ENCODE measurements at regions not wholly inside any gene's neighbourhood (a gene's known extent, or its start where the extent isn't known, plus 50 kb on each side); places are given as distances from the start of the nearest gene placed in this dataset.

GRCh38 chr9:18137815-18138214, 336.1 kb upstream of the ADAMTSL1 start:
- intact Hi-C loops (cut with DNase I; ENCODE audit: low total_unique reads) = no loop called here

GRCh38 chr9:18138656-18139055, 335.3 kb upstream of the ADAMTSL1 start:
- in situ Hi-C loops (cut with MboI; ENCODE audit: low sequenced_read_pairs in 4 of 4) (no loop called here), intact Hi-C loops (cut with DNase I; ENCODE audit: low total_unique reads) (no loop called here)
- H3K4me1 ChIP-seq = no peaks in the 10 kb centered on the region
- no peaks in the 10 kb centered on the region for H3K27me3 ChIP-seq
- no peaks in the 10 kb centered on the region for H3K36me3 ChIP-seq
- H3K9me3 ChIP-seq = no peaks in the 10 kb centered on the region
- no peak for DNase-seq
- H3K4me3 ChIP-seq = no peak overlapping the region
- no peak overlapping the region for H3K27ac ChIP-seq
- no peak for ATAC-seq
- TF ChIP-seq, protein P1, sequence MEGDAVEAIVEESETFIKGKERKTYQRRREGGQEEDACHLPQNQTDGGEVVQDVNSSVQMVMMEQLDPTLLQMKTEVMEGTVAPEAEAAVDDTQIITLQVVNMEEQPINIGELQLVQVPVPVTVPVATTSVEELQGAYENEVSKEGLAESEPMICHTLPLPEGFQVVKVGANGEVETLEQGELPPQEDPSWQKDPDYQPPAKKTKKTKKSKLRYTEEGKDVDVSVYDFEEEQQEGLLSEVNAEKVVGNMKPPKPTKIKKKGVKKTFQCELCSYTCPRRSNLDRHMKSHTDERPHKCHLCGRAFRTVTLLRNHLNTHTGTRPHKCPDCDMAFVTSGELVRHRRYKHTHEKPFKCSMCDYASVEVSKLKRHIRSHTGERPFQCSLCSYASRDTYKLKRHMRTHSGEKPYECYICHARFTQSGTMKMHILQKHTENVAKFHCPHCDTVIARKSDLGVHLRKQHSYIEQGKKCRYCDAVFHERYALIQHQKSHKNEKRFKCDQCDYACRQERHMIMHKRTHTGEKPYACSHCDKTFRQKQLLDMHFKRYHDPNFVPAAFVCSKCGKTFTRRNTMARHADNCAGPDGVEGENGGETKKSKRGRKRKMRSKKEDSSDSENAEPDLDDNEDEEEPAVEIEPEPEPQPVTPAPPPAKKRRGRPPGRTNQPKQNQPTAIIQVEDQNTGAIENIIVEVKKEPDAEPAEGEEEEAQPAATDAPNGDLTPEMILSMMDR (IDR thresholded peaks at IDR 0.05 in 4 of 5, conservative IDR thresholded peaks at IDR 0.05 in 1 of 5) = no peak
- TF ChIP-seq POLR2A (IDR thresholded peaks at IDR 0.05) = no peak

More at GRCh38 chr9:18137815-18138214, 336.1 kb upstream of the ADAMTSL1 start:
- ATAC-seq (no peak), DNase-seq (no peak)
- Histone ChIP-seq H3K27ac (no peak overlapping the region), H3K27me3 (no peaks in the 10 kb centered on the region), H3K4me3 (no peak overlapping the region), H3K36me3 (no peaks in the 10 kb centered on the region), H3K4me1 (no peaks in the 10 kb centered on the region), H3K9me3 (no peaks in the 10 kb centered on the region)
- TF ChIP-seq, protein P1 (IDR thresholded peaks at IDR 0.05 in 4 of 5, conservative IDR thresholded peaks at IDR 0.05 in 1 of 5) = no peak
- no peak for TF ChIP-seq POLR2A (IDR thresholded peaks at IDR 0.05)
- in situ Hi-C loops (cut with MboI; ENCODE audit: low sequenced_read_pairs in 4 of 4) = no loop called here

DNA sequence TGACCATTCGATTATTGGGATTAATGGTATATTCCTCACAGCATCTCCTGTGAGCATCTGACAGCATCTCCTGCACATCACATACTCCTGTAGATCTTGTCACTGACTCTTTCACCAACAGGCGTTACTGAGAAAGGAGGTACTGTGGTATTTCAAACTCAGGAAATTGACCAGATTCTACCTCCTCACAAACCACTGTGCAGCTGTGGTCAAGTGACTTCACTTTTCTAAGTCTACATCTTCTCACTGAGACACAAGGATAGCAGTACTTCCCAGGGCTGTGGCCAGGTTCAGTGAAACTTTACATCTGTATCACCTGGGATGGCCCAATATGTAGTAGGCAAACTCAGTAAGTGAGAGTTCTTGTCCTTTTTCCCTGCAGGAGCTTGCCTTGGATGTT, 332.3 kb upstream of the ADAMTSL1 start:
- no peak for DNase-seq
- no peak overlapping the region for H3K4me3 ChIP-seq
- TF ChIP-seq, protein P1 (IDR thresholded peaks at IDR 0.05 in 4 of 5, conservative IDR thresholded peaks at IDR 0.05 in 1 of 5) = no peak
- TF ChIP-seq POLR2A (IDR thresholded peaks at IDR 0.05) = no peak

GRCh38 chr9:18143073-18143745, 330.7 kb upstream of the ADAMTSL1 start:
- no peak overlapping the region for H3K27ac ChIP-seq
- in situ Hi-C loops (cut with MboI; ENCODE audit: low sequenced_read_pairs in 4 of 4) = no loop called here
- intact Hi-C loops (cut with DNase I; ENCODE audit: low total_unique reads) = no loop called here
- H3K9me3 ChIP-seq = no peaks in the 10 kb centered on the region
- H3K4me1 ChIP-seq = no peaks in the 10 kb centered on the region
- no peaks in the 10 kb centered on the region for H3K36me3 ChIP-seq
- no peak for TF ChIP-seq POLR2A (IDR thresholded peaks at IDR 0.05)
- TF ChIP-seq, protein P1 (IDR thresholded peaks at IDR 0.05 in 4 of 5, conservative IDR thresholded peaks at IDR 0.05 in 1 of 5) = no peak
- ATAC-seq (no peak), DNase-seq (no peak)
- H3K27me3 ChIP-seq = no peaks in the 10 kb centered on the region
- H3K4me3 ChIP-seq = no peak overlapping the region

More for the DNA sequence above, 332.3 kb upstream of the ADAMTSL1 start:
- in situ Hi-C loops (cut with MboI; ENCODE audit: low sequenced_read_pairs in 4 of 4) (no loop called here), intact Hi-C loops (cut with DNase I; ENCODE audit: low total_unique reads) (no loop called here)
- Histone ChIP-seq H3K9me3 (no peaks in the 10 kb centered on the region), H3K4me1 (no peaks in the 10 kb centered on the region), H3K27ac (no peak overlapping the region), H3K27me3 (no peaks in the 10 kb centered on the region), H3K36me3 (no peaks in the 10 kb centered on the region)
- ATAC-seq = no peak

DNA sequence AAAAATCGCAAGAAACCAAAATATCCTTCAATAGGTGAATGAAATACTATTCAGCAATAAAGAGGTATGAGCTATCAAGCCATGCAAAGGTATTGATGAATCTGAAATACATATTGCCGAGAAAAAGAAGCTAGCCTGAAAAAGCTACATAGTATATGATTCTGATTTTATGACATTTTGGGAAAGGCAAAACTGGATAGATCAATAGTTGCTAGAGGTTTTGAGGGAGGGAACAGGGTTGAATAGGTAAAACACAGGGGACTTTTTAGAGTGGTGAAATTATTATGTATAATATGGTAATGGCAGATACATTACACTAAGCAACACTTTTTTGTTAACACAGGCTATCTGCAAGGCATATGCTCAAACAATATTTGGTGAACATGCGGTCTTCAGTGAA, 327.6 kb upstream of the ADAMTSL1 start:
- no peaks in the 10 kb centered on the region for H3K36me3 ChIP-seq
- DNase-seq (no peak), ATAC-seq (no peak)
- H3K27me3 ChIP-seq = no peaks in the 10 kb centered on the region
- no peak overlapping the region for H3K4me3 ChIP-seq
- H3K4me1 ChIP-seq = no peaks in the 10 kb centered on the region
- no peak overlapping the region for H3K27ac ChIP-seq
- intact Hi-C loops (cut with DNase I; ENCODE audit: low total_unique reads) = no loop called here
- TF ChIP-seq POLR2A (IDR thresholded peaks at IDR 0.05) = no peak
- TF ChIP-seq, protein P1 (IDR thresholded peaks at IDR 0.05 in 4 of 5, conservative IDR thresholded peaks at IDR 0.05 in 1 of 5) = no peak
- no peaks in the 10 kb centered on the region for H3K9me3 ChIP-seq
- in situ Hi-C loops (cut with MboI; ENCODE audit: low sequenced_read_pairs in 4 of 4) = no loop called here
